Liver (tissue), 3 donors: ENCODE measurements at regions not wholly inside any gene's neighbourhood (a gene's known extent, or its start where the extent isn't known, plus 50 kb on each side); places are given as distances from the start of the nearest gene placed in this dataset.

Experiments used
- EGR1 ChIP-seq, 2 donors: IDR thresholded peaks; 2 replicates each; pipeline ENCODE4 v1.6.1; 2016 to 2018; ENCODE audit warnings: antibody characterized with exemption in 2 of 2, low read depth in 2 of 2
- FOXA1 ChIP-seq: IDR thresholded peaks from 2 replicates; pipeline ENCODE4 v1.6.1; 2016; ENCODE audit warnings: antibody characterized with exemption
- GABPA ChIP-seq, 2 donors: IDR thresholded peaks in 1 of 2; conservative IDR thresholded peaks in 1 of 2; 2 replicates each; pipeline ENCODE4 v1.6.1; 2016; ENCODE audit warnings: antibody characterized with exemption in 2 of 2, mild to moderate bottlenecking in 1 of 2, moderate library complexity in 1 of 2
- MAX ChIP-seq: IDR thresholded peaks from 2 replicates; pipeline ENCODE4 v1.6.1; 2016; ENCODE audit warnings: antibody characterized with exemption
- RAD21 ChIP-seq, 2 donors: IDR thresholded peaks; 2 replicates each; pipeline ENCODE4 v1.6.1; 2016; ENCODE audit warnings: antibody characterized with exemption in 2 of 2, mild to moderate bottlenecking in 2 of 2
- SP1 ChIP-seq: IDR thresholded peaks from 2 replicates; pipeline ENCODE4 v1.6.1; 2018; ENCODE audit warnings: antibody characterized with exemption, mild to moderate bottlenecking
- TAF1 ChIP-seq: conservative IDR thresholded peaks from 2 replicates; pipeline ENCODE4 v1.6.1; 2016; ENCODE audit warnings: antibody characterized with exemption, mild to moderate bottlenecking
- YY1 ChIP-seq: IDR thresholded peaks from 2 replicates; pipeline ENCODE4 v1.6.1; 2016; ENCODE audit warnings: antibody characterized with exemption, mild to moderate bottlenecking
- ZBTB33 ChIP-seq: IDR thresholded peaks from 2 replicates; pipeline ENCODE4 v1.6.1; 2016; ENCODE audit warnings: antibody characterized with exemption
- TF ChIP-seq, protein P1 (sequence below): fragments of 150-350 bp; IDR thresholded peaks from 2 replicates; pipeline ENCODE4 v1.5.1; 2017; ENCODE audit warnings: improper control_type of control experiment, low read depth, low read length; ENCODE audit not compliant: missing input control
- TF ChIP-seq, protein P2 (sequence below): IDR thresholded peaks from 2 replicates; pipeline ENCODE4 v1.6.1; 2016; ENCODE audit warnings: antibody characterized with exemption, mild to moderate bottlenecking
- donor health status: healthy.
- donor health status: healthy.

DNA sequence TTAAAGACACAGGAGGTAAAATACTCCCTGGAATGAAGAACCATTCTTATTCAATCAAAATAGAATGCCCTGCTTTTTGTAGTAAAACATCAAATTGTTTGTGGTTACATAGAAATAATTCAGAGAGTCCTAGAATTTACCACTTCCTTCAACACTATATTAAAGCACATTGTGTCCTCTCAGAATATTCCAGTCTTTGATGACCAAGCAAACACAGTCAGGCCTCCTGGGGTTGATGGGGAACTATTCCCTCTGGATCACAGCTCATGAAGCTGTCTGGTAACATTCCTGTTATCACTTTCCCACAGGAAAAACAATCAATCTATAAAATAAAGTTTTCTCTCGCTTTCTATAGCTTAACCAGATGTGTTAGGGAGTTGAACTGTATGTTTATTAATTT lies 389.3 kb downstream of the KCNA4 start:
- TF ChIP-seq, protein P1, sequence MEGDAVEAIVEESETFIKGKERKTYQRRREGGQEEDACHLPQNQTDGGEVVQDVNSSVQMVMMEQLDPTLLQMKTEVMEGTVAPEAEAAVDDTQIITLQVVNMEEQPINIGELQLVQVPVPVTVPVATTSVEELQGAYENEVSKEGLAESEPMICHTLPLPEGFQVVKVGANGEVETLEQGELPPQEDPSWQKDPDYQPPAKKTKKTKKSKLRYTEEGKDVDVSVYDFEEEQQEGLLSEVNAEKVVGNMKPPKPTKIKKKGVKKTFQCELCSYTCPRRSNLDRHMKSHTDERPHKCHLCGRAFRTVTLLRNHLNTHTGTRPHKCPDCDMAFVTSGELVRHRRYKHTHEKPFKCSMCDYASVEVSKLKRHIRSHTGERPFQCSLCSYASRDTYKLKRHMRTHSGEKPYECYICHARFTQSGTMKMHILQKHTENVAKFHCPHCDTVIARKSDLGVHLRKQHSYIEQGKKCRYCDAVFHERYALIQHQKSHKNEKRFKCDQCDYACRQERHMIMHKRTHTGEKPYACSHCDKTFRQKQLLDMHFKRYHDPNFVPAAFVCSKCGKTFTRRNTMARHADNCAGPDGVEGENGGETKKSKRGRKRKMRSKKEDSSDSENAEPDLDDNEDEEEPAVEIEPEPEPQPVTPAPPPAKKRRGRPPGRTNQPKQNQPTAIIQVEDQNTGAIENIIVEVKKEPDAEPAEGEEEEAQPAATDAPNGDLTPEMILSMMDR = no peak
- TF ChIP-seq, protein P2, sequence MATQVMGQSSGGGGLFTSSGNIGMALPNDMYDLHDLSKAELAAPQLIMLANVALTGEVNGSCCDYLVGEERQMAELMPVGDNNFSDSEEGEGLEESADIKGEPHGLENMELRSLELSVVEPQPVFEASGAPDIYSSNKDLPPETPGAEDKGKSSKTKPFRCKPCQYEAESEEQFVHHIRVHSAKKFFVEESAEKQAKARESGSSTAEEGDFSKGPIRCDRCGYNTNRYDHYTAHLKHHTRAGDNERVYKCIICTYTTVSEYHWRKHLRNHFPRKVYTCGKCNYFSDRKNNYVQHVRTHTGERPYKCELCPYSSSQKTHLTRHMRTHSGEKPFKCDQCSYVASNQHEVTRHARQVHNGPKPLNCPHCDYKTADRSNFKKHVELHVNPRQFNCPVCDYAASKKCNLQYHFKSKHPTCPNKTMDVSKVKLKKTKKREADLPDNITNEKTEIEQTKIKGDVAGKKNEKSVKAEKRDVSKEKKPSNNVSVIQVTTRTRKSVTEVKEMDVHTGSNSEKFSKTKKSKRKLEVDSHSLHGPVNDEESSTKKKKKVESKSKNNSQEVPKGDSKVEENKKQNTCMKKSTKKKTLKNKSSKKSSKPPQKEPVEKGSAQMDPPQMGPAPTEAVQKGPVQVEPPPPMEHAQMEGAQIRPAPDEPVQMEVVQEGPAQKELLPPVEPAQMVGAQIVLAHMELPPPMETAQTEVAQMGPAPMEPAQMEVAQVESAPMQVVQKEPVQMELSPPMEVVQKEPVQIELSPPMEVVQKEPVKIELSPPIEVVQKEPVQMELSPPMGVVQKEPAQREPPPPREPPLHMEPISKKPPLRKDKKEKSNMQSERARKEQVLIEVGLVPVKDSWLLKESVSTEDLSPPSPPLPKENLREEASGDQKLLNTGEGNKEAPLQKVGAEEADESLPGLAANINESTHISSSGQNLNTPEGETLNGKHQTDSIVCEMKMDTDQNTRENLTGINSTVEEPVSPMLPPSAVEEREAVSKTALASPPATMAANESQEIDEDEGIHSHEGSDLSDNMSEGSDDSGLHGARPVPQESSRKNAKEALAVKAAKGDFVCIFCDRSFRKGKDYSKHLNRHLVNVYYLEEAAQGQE = no peak
- TF ChIP-seq ZBTB33 (no peak), MAX (no peak), GABPA (IDR thresholded peaks at IDR 0.05 in 1 of 2, conservative IDR thresholded peaks at IDR 0.05 in 1 of 2) (no peak), YY1 (no peak), RAD21 (IDR thresholded peaks at IDR 0.05) (no peak), FOXA1 (no peak), SP1 (no peak), TAF1 (no peak), EGR1 (IDR thresholded peaks at IDR 0.05; ENCODE audit: low read depth in 2 of 2) (no peak)
